ENCODE measurements at regions not wholly inside any gene's neighbourhood (a gene's known extent, or its start where the extent isn't known, plus 50 kb on each side); places are given as distances from the start of the nearest gene placed in this dataset.

DNA sequence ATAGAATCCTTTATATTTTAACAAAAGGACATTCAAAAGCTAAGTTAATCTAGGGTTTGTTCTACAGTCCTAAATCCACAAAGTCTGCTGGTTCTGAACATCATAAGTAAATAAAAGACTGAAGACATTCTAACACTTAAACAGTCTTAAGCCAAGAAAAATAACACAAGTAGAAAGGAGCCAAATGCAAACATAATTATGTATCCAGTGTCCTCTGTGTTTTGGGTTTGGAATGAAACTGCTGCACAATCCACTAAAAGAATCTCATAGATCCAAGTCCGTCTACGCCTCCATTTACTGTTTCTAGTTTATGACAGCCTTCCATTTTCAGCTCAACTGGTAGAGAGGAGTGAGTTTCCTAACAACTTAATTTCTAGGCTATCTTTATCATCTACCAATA, 623.6 kb upstream of the FZD8 start:
- H3K4me1 ChIP-seq (ENCODE audit: control insufficient read depth in 2 of 2, insufficient read depth in 2 of 2, low read length in 1 of 2), result no peaks in the 10 kb centered on the region
- WGBS, 2 donors, result 69 to 71% methylated on average over 2 of the region's 2 CpGs
- no peaks in the 10 kb centered on the region for H3K27me3 ChIP-seq (ENCODE audit: control insufficient read depth in 1 of 2, insufficient read depth in 2 of 2, low read length in 2 of 2)
- H3K9me3 ChIP-seq (ENCODE audit: control insufficient read depth in 2 of 2, insufficient read depth in 1 of 2, low read depth in 1 of 2, low read length in 1 of 2), result no peaks in the 10 kb centered on the region
- no peak overlapping the region for H3K4me3 ChIP-seq (ENCODE audit: low read depth in 1 of 2, low read length in 2 of 2)
- no peak overlapping the region for H3K27ac ChIP-seq (ENCODE audit: low read depth in 2 of 2, low read length in 1 of 2)
- no peaks in the 10 kb centered on the region for H3K36me3 ChIP-seq (ENCODE audit: control insufficient read depth in 2 of 2, insufficient read depth in 2 of 2, low read length in 1 of 2)

DNA sequence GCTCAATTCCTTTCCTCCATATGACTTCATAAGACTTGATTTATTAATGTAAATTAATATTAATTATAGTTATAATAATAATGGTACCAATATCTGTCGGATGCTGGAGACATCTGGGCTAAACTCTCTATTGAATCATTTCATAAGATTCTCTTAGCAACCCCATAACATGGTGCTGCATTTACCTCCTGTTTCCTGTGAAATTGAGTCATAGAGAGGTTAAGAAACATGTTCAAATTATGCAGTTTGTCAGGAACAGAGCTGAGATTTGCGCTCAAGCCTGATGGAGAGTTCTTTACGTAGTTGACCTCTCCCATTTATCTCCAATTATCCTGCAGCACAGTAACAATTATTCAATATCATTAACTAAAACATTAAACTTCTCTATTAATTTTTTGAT, 621.8 kb upstream of the FZD8 start:
- WGBS, 2 donors, result 80 to 93% methylated on average over 3 of the region's 3 CpGs
- no peaks in the 10 kb centered on the region for H3K4me1 ChIP-seq (ENCODE audit: control insufficient read depth in 2 of 2, insufficient read depth in 2 of 2, low read length in 1 of 2)
- no peaks in the 10 kb centered on the region for H3K36me3 ChIP-seq (ENCODE audit: control insufficient read depth in 2 of 2, insufficient read depth in 2 of 2, low read length in 1 of 2)
- H3K27me3 ChIP-seq (ENCODE audit: control insufficient read depth in 1 of 2, insufficient read depth in 2 of 2, low read length in 2 of 2), result no peaks in the 10 kb centered on the region
- no peak overlapping the region for H3K4me3 ChIP-seq (ENCODE audit: low read depth in 1 of 2, low read length in 2 of 2)
- no peak overlapping the region for H3K27ac ChIP-seq (ENCODE audit: low read depth in 2 of 2, low read length in 1 of 2)
- no peaks in the 10 kb centered on the region for H3K9me3 ChIP-seq (ENCODE audit: control insufficient read depth in 2 of 2, insufficient read depth in 1 of 2, low read depth in 1 of 2, low read length in 1 of 2)

DNA sequence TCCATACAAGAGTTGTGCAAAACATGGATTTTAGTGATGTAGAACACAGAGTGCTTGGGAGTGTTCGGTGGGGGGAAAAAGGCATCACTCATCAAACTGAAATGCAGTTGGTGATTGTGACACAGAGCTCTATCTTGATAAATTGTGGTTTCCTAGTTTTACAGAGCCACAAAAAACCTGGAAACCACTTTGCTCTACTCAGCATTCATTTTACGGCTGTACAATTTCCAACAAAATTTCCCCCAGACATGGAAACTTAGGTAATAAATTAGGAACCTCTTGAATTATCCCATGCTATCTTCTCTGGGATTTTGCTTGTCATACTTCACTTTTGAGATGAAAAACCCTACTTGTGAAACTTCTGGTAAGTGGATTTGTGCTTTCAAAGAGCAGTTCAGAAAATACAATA, 614.9 kb upstream of the FZD8 start:
- no peaks in the 10 kb centered on the region for H3K27me3 ChIP-seq (ENCODE audit: control insufficient read depth in 1 of 2, insufficient read depth in 2 of 2, low read length in 2 of 2)
- no peak overlapping the region for H3K27ac ChIP-seq (ENCODE audit: low read depth in 2 of 2, low read length in 1 of 2)
- H3K4me3 ChIP-seq (ENCODE audit: low read depth in 1 of 2, low read length in 2 of 2), result no peak overlapping the region
- WGBS, 2 donors, result 72 to 75% methylated on average over 2 of the region's 2 CpGs
- no peaks in the 10 kb centered on the region for H3K9me3 ChIP-seq (ENCODE audit: control insufficient read depth in 2 of 2, insufficient read depth in 1 of 2, low read depth in 1 of 2, low read length in 1 of 2)
- H3K4me1 ChIP-seq (ENCODE audit: control insufficient read depth in 2 of 2, insufficient read depth in 2 of 2, low read length in 1 of 2), result no peaks in the 10 kb centered on the region
- H3K36me3 ChIP-seq (ENCODE audit: control insufficient read depth in 2 of 2, insufficient read depth in 2 of 2, low read length in 1 of 2), result no peaks in the 10 kb centered on the region

DNA sequence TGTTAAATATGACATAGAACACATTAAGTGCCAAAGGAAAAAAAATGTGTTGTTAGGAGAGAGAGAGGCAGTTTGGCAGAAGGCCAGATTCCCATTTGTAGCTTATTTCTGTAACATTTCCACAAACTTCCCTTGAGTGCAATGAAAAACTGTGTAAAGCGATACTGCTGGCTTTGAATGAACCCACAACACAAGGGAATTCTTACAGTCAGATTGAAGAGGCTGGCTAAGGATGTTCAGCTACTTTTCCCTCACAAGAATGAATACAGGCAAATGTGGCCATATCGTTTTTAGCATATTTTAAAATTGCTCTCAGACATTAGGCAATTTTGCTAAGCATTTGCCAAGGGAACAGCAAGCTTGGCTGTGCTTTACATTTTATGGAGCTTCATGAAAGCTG, 614.1 kb upstream of the FZD8 start:
- no peaks in the 10 kb centered on the region for H3K36me3 ChIP-seq (ENCODE audit: control insufficient read depth in 2 of 2, insufficient read depth in 2 of 2, low read length in 1 of 2)

DNA sequence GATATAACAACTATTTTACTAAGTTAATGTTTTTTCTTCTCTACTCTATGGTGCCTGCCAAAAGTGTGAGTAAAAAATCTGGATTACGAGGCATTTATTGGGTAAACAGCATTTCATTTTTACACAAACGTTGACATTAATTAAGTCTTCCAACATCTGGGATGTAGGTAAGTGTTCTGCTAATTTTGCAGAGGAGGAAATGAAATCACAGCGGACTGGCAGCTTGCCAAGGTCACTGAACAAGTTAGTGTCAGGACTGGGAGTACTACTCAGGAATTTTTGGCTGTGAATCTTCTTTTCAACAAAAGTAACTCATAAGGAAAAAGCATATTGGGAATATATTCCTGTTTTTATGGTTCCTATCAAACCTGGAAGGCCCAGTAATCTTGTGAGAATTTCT, 612.1 kb upstream of the FZD8 start:
- no peaks in the 10 kb centered on the region for H3K9me3 ChIP-seq (ENCODE audit: control insufficient read depth in 2 of 2, insufficient read depth in 1 of 2, low read depth in 1 of 2, low read length in 1 of 2)
- 41 to 43% methylated on average over 3 of the region's 3 CpGs for WGBS, 2 donors
- H3K36me3 ChIP-seq (ENCODE audit: control insufficient read depth in 2 of 2, insufficient read depth in 2 of 2, low read length in 1 of 2), result no peaks in the 10 kb centered on the region
- H3K4me3 ChIP-seq (ENCODE audit: low read depth in 1 of 2, low read length in 2 of 2), result no peak overlapping the region
- H3K27ac ChIP-seq (ENCODE audit: low read depth in 2 of 2, low read length in 1 of 2), result no peak overlapping the region
- no peaks in the 10 kb centered on the region for H3K4me1 ChIP-seq (ENCODE audit: control insufficient read depth in 2 of 2, insufficient read depth in 2 of 2, low read length in 1 of 2)
- no peaks in the 10 kb centered on the region for H3K27me3 ChIP-seq (ENCODE audit: control insufficient read depth in 1 of 2, insufficient read depth in 2 of 2, low read length in 2 of 2)

More for the DNA sequence above, 614.1 kb upstream of the FZD8 start:
- H3K9me3 ChIP-seq (ENCODE audit: control insufficient read depth in 2 of 2, insufficient read depth in 1 of 2, low read depth in 1 of 2, low read length in 1 of 2), result no peaks in the 10 kb centered on the region
- no peak overlapping the region for H3K27ac ChIP-seq (ENCODE audit: low read depth in 2 of 2, low read length in 1 of 2)
- H3K27me3 ChIP-seq (ENCODE audit: control insufficient read depth in 1 of 2, insufficient read depth in 2 of 2, low read length in 2 of 2), result no peaks in the 10 kb centered on the region
- no peaks in the 10 kb centered on the region for H3K4me1 ChIP-seq (ENCODE audit: control insufficient read depth in 2 of 2, insufficient read depth in 2 of 2, low read length in 1 of 2)
- no peak overlapping the region for H3K4me3 ChIP-seq (ENCODE audit: low read depth in 1 of 2, low read length in 2 of 2)
- 65 to 67% methylated on average over 2 of the region's 2 CpGs for WGBS, 2 donors

DNA sequence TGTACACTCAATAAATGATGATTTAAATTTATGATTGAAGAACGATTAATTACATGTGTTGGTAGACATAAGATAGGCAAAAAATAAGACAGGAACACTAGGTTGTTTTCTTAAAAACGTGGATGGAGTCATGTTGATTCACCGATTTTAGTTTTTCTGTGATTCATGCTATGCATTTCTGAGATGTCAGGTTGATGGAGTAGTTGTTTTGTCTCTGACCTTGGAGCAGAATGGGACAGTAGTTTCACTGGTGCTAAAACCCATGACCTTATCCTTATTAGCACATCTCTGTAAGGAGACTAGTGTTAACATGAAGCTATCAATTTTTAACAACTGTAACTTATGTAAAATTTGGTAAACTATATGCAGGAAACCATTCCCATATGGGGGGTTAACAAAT, 611.6 kb upstream of the FZD8 start:
- no peaks in the 10 kb centered on the region for H3K27me3 ChIP-seq (ENCODE audit: control insufficient read depth in 1 of 2, insufficient read depth in 2 of 2, low read length in 2 of 2)
- 74 to 82% methylated on average over 3 of the region's 3 CpGs for WGBS, 2 donors
- H3K27ac ChIP-seq (ENCODE audit: low read depth in 2 of 2, low read length in 1 of 2), result no peak overlapping the region
- H3K4me3 ChIP-seq (ENCODE audit: low read depth in 1 of 2, low read length in 2 of 2), result no peak overlapping the region
- H3K9me3 ChIP-seq (ENCODE audit: control insufficient read depth in 2 of 2, insufficient read depth in 1 of 2, low read depth in 1 of 2, low read length in 1 of 2), result no peaks in the 10 kb centered on the region
- no peaks in the 10 kb centered on the region for H3K36me3 ChIP-seq (ENCODE audit: control insufficient read depth in 2 of 2, insufficient read depth in 2 of 2, low read length in 1 of 2)
- H3K4me1 ChIP-seq (ENCODE audit: control insufficient read depth in 2 of 2, insufficient read depth in 2 of 2, low read length in 1 of 2), result no peaks in the 10 kb centered on the region

DNA sequence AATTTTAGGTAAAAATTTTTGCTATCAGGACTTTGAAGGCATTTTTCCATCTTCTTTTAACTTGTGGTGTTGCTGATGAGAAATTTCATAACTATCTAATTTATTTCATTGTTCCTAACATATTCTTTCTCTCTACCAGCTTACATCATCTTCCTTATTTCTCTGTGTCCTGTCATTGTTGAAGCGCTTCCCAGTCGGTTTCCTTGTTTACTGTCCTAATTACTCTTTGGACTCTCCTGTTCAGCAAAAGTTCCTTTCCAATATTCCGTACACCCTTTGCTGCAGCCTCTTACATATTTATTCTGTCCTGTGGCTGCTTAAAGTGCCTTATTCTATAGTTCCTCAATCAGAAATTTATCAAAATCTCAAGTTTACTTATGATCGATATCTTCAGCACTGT, 609.0 kb upstream of the FZD8 start:
- no peaks in the 10 kb centered on the region for H3K27me3 ChIP-seq (ENCODE audit: control insufficient read depth in 1 of 2, insufficient read depth in 2 of 2, low read length in 2 of 2)
- H3K27ac ChIP-seq (ENCODE audit: low read depth in 2 of 2, low read length in 1 of 2), result no peak overlapping the region
- no peaks in the 10 kb centered on the region for H3K36me3 ChIP-seq (ENCODE audit: control insufficient read depth in 2 of 2, insufficient read depth in 2 of 2, low read length in 1 of 2)
- WGBS, 2 donors, result 74 to 75% methylated on average over 4 of the region's 4 CpGs
- H3K4me3 ChIP-seq (ENCODE audit: low read depth in 1 of 2, low read length in 2 of 2), result no peak overlapping the region
- no peaks in the 10 kb centered on the region for H3K9me3 ChIP-seq (ENCODE audit: control insufficient read depth in 2 of 2, insufficient read depth in 1 of 2, low read depth in 1 of 2, low read length in 1 of 2)
- no peaks in the 10 kb centered on the region for H3K4me1 ChIP-seq (ENCODE audit: control insufficient read depth in 2 of 2, insufficient read depth in 2 of 2, low read length in 1 of 2)

DNA sequence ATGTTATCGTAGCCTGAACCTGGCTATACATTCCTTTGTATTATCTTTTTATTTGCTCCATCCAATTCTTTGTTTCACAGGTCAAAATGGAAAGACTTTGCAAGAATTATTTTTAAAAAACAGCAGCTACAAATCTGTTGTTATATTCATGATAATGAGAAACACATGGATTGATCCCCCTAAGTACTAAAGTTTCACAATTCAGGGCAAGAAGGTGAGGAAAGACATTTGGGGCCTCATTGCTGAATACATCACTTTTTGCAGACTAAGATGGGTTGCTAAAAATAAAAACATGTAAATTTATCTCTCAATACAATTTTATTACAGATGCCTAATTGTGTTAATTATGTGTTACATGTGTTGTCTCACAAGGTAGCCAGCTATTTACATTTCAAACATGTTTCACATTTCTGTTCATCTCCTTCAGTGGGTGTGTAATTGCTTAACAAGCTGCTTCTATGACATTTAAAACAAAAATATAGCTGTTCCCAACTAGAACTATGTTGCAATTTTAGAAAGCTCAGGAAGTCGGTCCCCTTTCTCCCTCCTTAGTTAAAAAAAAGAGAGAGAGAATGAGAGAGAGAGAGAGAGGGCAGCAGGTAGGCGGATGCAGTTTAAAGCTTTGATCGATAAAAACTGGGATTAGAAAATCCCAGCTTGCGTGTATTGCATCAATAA, 606.3 kb upstream of the FZD8 start:
- Histone ChIP-seq H3K27ac (ENCODE audit: low read depth in 2 of 2, low read length in 1 of 2) (no peak overlapping the region), H3K27me3 (ENCODE audit: control insufficient read depth in 1 of 2, insufficient read depth in 2 of 2, low read length in 2 of 2) (no peaks in the 10 kb centered on the region), H3K4me3 (ENCODE audit: low read depth in 1 of 2, low read length in 2 of 2) (no peak overlapping the region), H3K36me3 (ENCODE audit: control insufficient read depth in 2 of 2, insufficient read depth in 2 of 2, low read length in 1 of 2) (no peaks in the 10 kb centered on the region), H3K4me1 (ENCODE audit: control insufficient read depth in 2 of 2, insufficient read depth in 2 of 2, low read length in 1 of 2) (no peaks in the 10 kb centered on the region), H3K9me3 (ENCODE audit: control insufficient read depth in 2 of 2, insufficient read depth in 1 of 2, low read depth in 1 of 2, low read length in 1 of 2) (no peaks in the 10 kb centered on the region)
- 84 to 89% methylated on average over 5 of the region's 5 CpGs for WGBS, 2 donors

DNA sequence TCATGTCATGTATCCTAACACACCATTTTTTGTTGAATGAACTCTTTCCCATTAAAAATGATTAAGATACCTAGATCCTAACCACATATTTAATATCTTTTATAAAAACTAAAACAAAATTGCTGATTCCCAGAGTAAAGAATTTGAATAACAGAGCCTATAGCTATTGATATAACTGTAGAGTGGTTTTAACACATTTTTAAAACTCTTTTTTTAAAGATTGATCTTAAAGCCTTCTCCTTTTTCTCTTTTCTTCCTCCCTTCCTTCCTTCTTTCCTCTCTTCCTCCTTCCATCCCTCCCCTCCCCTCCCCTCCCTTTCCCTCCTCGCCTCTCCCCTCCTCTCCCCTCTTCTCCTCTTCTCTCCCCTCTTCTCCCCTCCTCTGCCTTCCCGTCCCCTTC, 605.4 kb upstream of the FZD8 start:
- no peaks in the 10 kb centered on the region for H3K9me3 ChIP-seq (ENCODE audit: control insufficient read depth in 2 of 2, insufficient read depth in 1 of 2, low read depth in 1 of 2, low read length in 1 of 2)
- no peak overlapping the region for H3K4me3 ChIP-seq (ENCODE audit: low read depth in 1 of 2, low read length in 2 of 2)
- no peaks in the 10 kb centered on the region for H3K36me3 ChIP-seq (ENCODE audit: control insufficient read depth in 2 of 2, insufficient read depth in 2 of 2, low read length in 1 of 2)
- no peak overlapping the region for H3K27ac ChIP-seq (ENCODE audit: low read depth in 2 of 2, low read length in 1 of 2)
- H3K27me3 ChIP-seq (ENCODE audit: control insufficient read depth in 1 of 2, insufficient read depth in 2 of 2, low read length in 2 of 2), result no peaks in the 10 kb centered on the region
- no peaks in the 10 kb centered on the region for H3K4me1 ChIP-seq (ENCODE audit: control insufficient read depth in 2 of 2, insufficient read depth in 2 of 2, low read length in 1 of 2)
- WGBS, 2 donors, result 59 to 73% methylated on average over 2 of the region's 2 CpGs

DNA sequence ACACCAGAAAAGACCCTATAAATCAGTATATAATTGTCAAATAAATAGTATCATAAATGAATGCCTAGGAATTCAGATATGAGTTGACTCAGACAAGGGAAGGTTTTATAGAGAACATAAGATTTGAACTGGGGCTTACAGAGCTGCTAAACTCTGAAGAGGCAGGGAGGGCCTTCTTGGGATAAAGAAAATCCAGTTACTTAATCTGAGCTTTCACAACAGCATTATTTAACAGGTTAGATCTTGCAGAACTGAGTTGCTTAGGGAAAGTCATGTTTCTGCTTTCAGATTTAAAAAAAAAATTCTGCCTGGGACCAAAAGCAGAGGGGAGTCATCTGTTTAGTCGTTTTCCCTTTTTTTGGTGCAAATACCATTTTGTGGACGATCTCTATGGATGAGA, 594.8 kb upstream of the FZD8 start:
- Histone ChIP-seq H3K9me3 (ENCODE audit: control insufficient read depth in 2 of 2, insufficient read depth in 1 of 2, low read depth in 1 of 2, low read length in 1 of 2) (no peaks in the 10 kb centered on the region), H3K27me3 (ENCODE audit: control insufficient read depth in 1 of 2, insufficient read depth in 2 of 2, low read length in 2 of 2) (no peaks in the 10 kb centered on the region), H3K4me1 (ENCODE audit: control insufficient read depth in 2 of 2, insufficient read depth in 2 of 2, low read length in 1 of 2) (no peaks in the 10 kb centered on the region), H3K4me3 (ENCODE audit: low read depth in 1 of 2, low read length in 2 of 2) (no peak overlapping the region), H3K36me3 (ENCODE audit: control insufficient read depth in 2 of 2, insufficient read depth in 2 of 2, low read length in 1 of 2) (no peaks in the 10 kb centered on the region), H3K27ac (ENCODE audit: low read depth in 2 of 2, low read length in 1 of 2) (no peak overlapping the region)
- WGBS, 2 donors, result 48 to 60% methylated on average over 2 of the region's 2 CpGs
